Peyer's patch (tissue), 4 donors: ENCODE measurements at regions not wholly inside any gene's neighbourhood (a gene's known extent, or its start where the extent isn't known, plus 50 kb on each side); places are given as distances from the start of the nearest gene placed in this dataset.

Experiments used
- CTCF ChIP-seq, 6 experiments: fragments of 450-650 bp in 4 of 6; fragments of 200-600 bp in 2 of 6; sonication (generic) in 1 of 6; IDR thresholded peaks; one replicate each; pipeline ENCODE4 v1.5.1; 2017 to 2019; ENCODE audit warnings: antibody characterized with exemption in 6 of 6, mild to moderate bottlenecking in 3 of 6, moderate library complexity in 1 of 6
- POLR2A ChIP-seq, 2 donors: fragments of 450-650 bp; IDR thresholded peaks; one replicate each; pipeline ENCODE4 v1.5.1; 2017; ENCODE audit warnings: antibody characterized with exemption in 2 of 2, mild to moderate bottlenecking in 2 of 2, moderate library complexity in 2 of 2

- TF ChIP-seq POLR2A (IDR thresholded peaks at IDR 0.05) (no peak), CTCF (IDR thresholded peaks at IDR 0.05) (no peak)
Measured at GRCh38 chr4:156408749-156409148, 455.1 kb upstream of the CTSO start.
